GM12878 (cell line): ENCODE measurements at regions not wholly inside any gene's neighbourhood (a gene's known extent, or its start where the extent isn't known, plus 50 kb on each side); places are given as distances from the start of the nearest gene placed in this dataset.

Source experiments
- BCL11A ChIP-seq: IDR thresholded peaks from 2 replicates; pipeline ENCODE4 v1.6.1; 2011; ENCODE audit warnings: low read depth, low read length
- CHD1 ChIP-seq: IDR thresholded peaks from 2 replicates; pipeline ENCODE4 v1.6.1; 2012; ENCODE audit warnings: low read depth, low read length, improper control_type of control experiment
- CHD4 ChIP-seq: fragments of 200-600 bp; sonication (generic); IDR thresholded peaks from 2 replicates; pipeline ENCODE4 v1.6.1; 2016; ENCODE audit warnings: mild to moderate bottlenecking
- CREM ChIP-seq: IDR thresholded peaks from 2 replicates; pipeline ENCODE4 v1.6.1; 2014; ENCODE audit warnings: antibody characterized with exemption, low read depth
- CTCF ChIP-seq, 3 experiments: IDR thresholded peaks in 2 of 3; conservative IDR thresholded peaks in 1 of 3; 2 replicates each; pipeline ENCODE4 v1.5.1; 2011; ENCODE audit warnings: low read depth in 3 of 3, low read length in 3 of 3, mild to moderate bottlenecking in 3 of 3, control low read depth in 2 of 3, moderate library complexity in 2 of 3, inconsistent platforms in 1 of 3, mixed read lengths in 1 of 3; ENCODE audit not compliant: control insufficient read depth in 2 of 3, insufficient read depth in 1 of 3; ENCODE audit errors: extremely low read depth in 1 of 3
- HCFC1 ChIP-seq: fragments of 150-350 bp; IDR thresholded peaks from 2 replicates; pipeline ENCODE4 v1.6.1; 2014; ENCODE audit warnings: low read length
- POLR2A ChIP-seq: IDR thresholded peaks from 2 replicates; pipeline ENCODE4 v1.6.1; 2011; ENCODE audit warnings: low read depth, mild to moderate bottlenecking, low read length
- POLR2AphosphoS5 ChIP-seq: IDR thresholded peaks from 2 replicates; pipeline ENCODE4 v1.6.1; 2011; ENCODE audit warnings: mild to moderate bottlenecking, low read length, inconsistent platforms
- SMC3 ChIP-seq: IDR thresholded peaks from 2 replicates; pipeline ENCODE4 v1.6.1; 2011; ENCODE audit warnings: low read length, improper control_type of control experiment, borderline replicate concordance
- TAF1 ChIP-seq: IDR thresholded peaks from 2 replicates; pipeline ENCODE4 v1.6.1; 2011; ENCODE audit warnings: mild to moderate bottlenecking, low read depth, low read length, borderline replicate concordance
- USF1 ChIP-seq: IDR thresholded peaks from 2 replicates; pipeline ENCODE4 v1.6.1; 2011; ENCODE audit warnings: borderline replicate concordance, low read depth, mild to moderate bottlenecking, moderate library complexity, mixed read lengths, low read length; ENCODE audit not compliant: insufficient read depth; ENCODE audit errors: extremely low read length

- no peak for TF ChIP-seq CHD1
- TF ChIP-seq CTCF (IDR thresholded peaks at IDR 0.05 in 2 of 3, conservative IDR thresholded peaks at IDR 0.05 in 1 of 3; ENCODE audit: control insufficient read depth in 2 of 3, extremely low read depth in 1 of 3, insufficient read depth in 1 of 3, low read depth in 3 of 3, low read length in 3 of 3), result no peak
- TF ChIP-seq BCL11A, result no peak
- TF ChIP-seq SMC3, result no peak
- TF ChIP-seq TAF1, result no peak
- no peak for TF ChIP-seq POLR2A
- TF ChIP-seq POLR2AphosphoS5, result no peak
- no peak for TF ChIP-seq HCFC1
- no peak for TF ChIP-seq CHD4
- no peak for TF ChIP-seq USF1
- TF ChIP-seq CREM, result no peak
These were observed 254.3 kb upstream of the PRR20A start for GRCh38 chr13:56886398-56886797.
